ENCODE measurements at regions not wholly inside any gene's neighbourhood (a gene's known extent, or its start where the extent isn't known, plus 50 kb on each side); places are given as distances from the start of the nearest gene placed in this dataset.
"Not testable (repeated sequence)": the region's sequence is repeated elsewhere in the genome, so short reads cannot be mapped to it uniquely, and the experiment has no call there.

GRCh38 chr11:39341461-39341860, 2118.0 kb downstream of the LRRC4C start:
- Histone ChIP-seq H3K79me2 (ENCODE audit: control insufficient read depth, insufficient read depth, low read length) (no peaks in the 10 kb centered on the region), H3K9me3 (replicated peaks; ENCODE audit: control insufficient read depth, insufficient read depth, low read length) (no peaks in the 10 kb centered on the region; the same call in 2 of the 3 replicates), H3K4me2 (ENCODE audit: control insufficient read depth, insufficient read depth) (no peak overlapping the region), H3K9ac (ENCODE audit: control insufficient read depth, insufficient read depth, low read length) (no peak overlapping the region), H3K27ac (ENCODE audit: control insufficient read depth, insufficient read depth) (no peak overlapping the region), H2AFZ (ENCODE audit: control insufficient read depth, low read depth, low read length) (no peak overlapping the region), H3K4me3 (no peak overlapping the region), H3K27me3 (replicated peaks in 1 of 2; ENCODE audit: control insufficient read depth in 2 of 2, insufficient read depth in 2 of 2, low read length in 1 of 2) (no peaks in the 10 kb centered on the region), H3K36me3 (ENCODE audit: control insufficient read depth in 2 of 2, insufficient read depth in 2 of 2, low read length in 1 of 2) (no peaks in the 10 kb centered on the region), H4K20me1 (ENCODE audit: control insufficient read depth, insufficient read depth) (no peaks in the 10 kb centered on the region), H3K4me1 (ENCODE audit: control insufficient read depth, insufficient read depth, low read length) (no peaks in the 10 kb centered on the region)
- no peak for TF ChIP-seq MTA3 (IDR thresholded peaks at IDR 0.05; ENCODE audit: borderline replicate concordance, low read length)
- no peak for DNase-seq (ENCODE audit: low read depth, low spot score)
- WGBS (ENCODE audit: insufficient coverage, insufficient replicate concordance, low lambda C conversion rate, missing lambda C conversion rate) = 66% methylated on average over 4 of the region's 4 CpGs
- no peak for FAIRE-seq
- in situ Hi-C loops (cut with MboI) (no loop called here), intact Hi-C loops (cut with micrococcal nuclease; ENCODE audit: unreplicated experiment) (no loop called here)
- no peak for ATAC-seq
- no TSS peak for BruUV-seq (replicated peaks)
- ChIA-PET CTCF (no interaction called here), SMC1A (ENCODE audit: uncharacterized antibody, unreplicated experiment) (no interaction called here), POLR2A (no interaction called here), RAD21 (ENCODE audit: unreplicated experiment) (no interaction called here)

- RAD21 ChIA-PET (ENCODE audit: unreplicated experiment); DNase-seq (ENCODE audit: low read depth, low spot score); in situ Hi-C loops (cut with MboI); H3K27ac ChIP-seq (ENCODE audit: control insufficient read depth, insufficient read depth); H2AFZ ChIP-seq (ENCODE audit: control insufficient read depth, low read depth, low read length); CTCF ChIA-PET; H3K4me1 ChIP-seq (ENCODE audit: control insufficient read depth, insufficient read depth, low read length); intact Hi-C loops (cut with micrococcal nuclease; ENCODE audit: unreplicated experiment); H3K4me3 ChIP-seq; BruUV-seq (replicated peaks); ATAC-seq; POLR2A ChIA-PET; FAIRE-seq; H3K79me2 ChIP-seq (ENCODE audit: control insufficient read depth, insufficient read depth, low read length); H3K36me3 ChIP-seq (ENCODE audit: control insufficient read depth in 2 of 2, insufficient read depth in 2 of 2, low read length in 1 of 2); H3K9ac ChIP-seq (ENCODE audit: control insufficient read depth, insufficient read depth, low read length); H3K4me2 ChIP-seq (ENCODE audit: control insufficient read depth, insufficient read depth); H4K20me1 ChIP-seq (ENCODE audit: control insufficient read depth, insufficient read depth); H3K9me3 ChIP-seq (replicated peaks; ENCODE audit: control insufficient read depth, insufficient read depth, low read length); H3K27me3 ChIP-seq (replicated peaks in 1 of 2; ENCODE audit: control insufficient read depth in 2 of 2, insufficient read depth in 2 of 2, low read length in 1 of 2); SMC1A ChIA-PET (ENCODE audit: uncharacterized antibody, unreplicated experiment): not testable (repeated sequence)
- WGBS (ENCODE audit: insufficient coverage, insufficient replicate concordance, low lambda C conversion rate, missing lambda C conversion rate) = 57% methylated on average over 21 of the region's 21 CpGs
Observed at GRCh38 chr11:39333006-39333405, 2126.4 kb downstream of the LRRC4C start.

DNA sequence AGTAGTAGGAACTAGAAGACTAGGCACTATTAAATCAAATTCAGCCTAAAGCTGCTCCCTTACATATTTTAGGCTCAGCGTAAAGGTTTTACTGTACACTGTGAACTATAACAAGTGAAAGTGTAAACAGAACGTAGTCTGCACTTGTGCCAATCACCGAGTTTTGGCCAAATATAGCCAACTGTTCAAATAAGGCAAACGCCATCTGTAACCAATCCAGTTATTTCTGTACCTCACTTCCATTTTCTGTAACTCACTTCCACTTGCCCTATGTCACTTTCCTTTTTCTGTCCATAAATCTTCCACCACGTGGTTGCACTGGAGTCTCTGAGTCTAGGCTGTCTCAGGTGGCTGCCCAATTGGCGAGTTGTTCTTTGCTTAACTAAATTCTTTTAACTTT, 2132.2 kb downstream of the LRRC4C start:
- DNase-seq (ENCODE audit: low read depth, low spot score) = no peak
- Histone ChIP-seq H3K4me1 (ENCODE audit: control insufficient read depth, insufficient read depth, low read length) (no peaks in the 10 kb centered on the region), H3K36me3 (ENCODE audit: control insufficient read depth in 2 of 2, insufficient read depth in 2 of 2, low read length in 1 of 2) (no peaks in the 10 kb centered on the region), H4K20me1 (ENCODE audit: control insufficient read depth, insufficient read depth) (no peaks in the 10 kb centered on the region), H3K9ac (ENCODE audit: control insufficient read depth, insufficient read depth, low read length) (no peak overlapping the region), H3K27ac (ENCODE audit: control insufficient read depth, insufficient read depth) (no peak overlapping the region), H2AFZ (ENCODE audit: control insufficient read depth, low read depth, low read length) (no peak overlapping the region), H3K27me3 (replicated peaks in 1 of 2; ENCODE audit: control insufficient read depth in 2 of 2, insufficient read depth in 2 of 2, low read length in 1 of 2) (no peaks in the 10 kb centered on the region), H3K79me2 (ENCODE audit: control insufficient read depth, insufficient read depth, low read length) (no peaks in the 10 kb centered on the region), H3K4me3 (no peak overlapping the region), H3K9me3 (replicated peaks; ENCODE audit: control insufficient read depth, insufficient read depth, low read length) (no peaks in the 10 kb centered on the region), H3K4me2 (ENCODE audit: control insufficient read depth, insufficient read depth) (no peak overlapping the region)
- ATAC-seq = no peak
- ChIA-PET SMC1A (ENCODE audit: uncharacterized antibody, unreplicated experiment) (no interaction called here), POLR2A (no interaction called here), CTCF (no interaction called here), RAD21 (ENCODE audit: unreplicated experiment) (no interaction called here)
- no TSS peak for BruUV-seq (replicated peaks)
- 20% methylated on average over 6 of the region's 6 CpGs for WGBS (ENCODE audit: insufficient coverage, insufficient replicate concordance, low lambda C conversion rate, missing lambda C conversion rate)
- intact Hi-C loops (cut with micrococcal nuclease; ENCODE audit: unreplicated experiment) (no loop called here), in situ Hi-C loops (cut with MboI) (no loop called here)
- FAIRE-seq = no peak
- TF ChIP-seq CBX3 (IDR thresholded peaks at IDR 0.05; ENCODE audit: borderline replicate concordance, low read depth) (no peak), NFIC (IDR thresholded peaks at IDR 0.05; ENCODE audit: low read depth, low read length) (no peak), BCLAF1 (IDR thresholded peaks at IDR 0.05) (no peak)
- TF ChIP-seq, protein P1, sequence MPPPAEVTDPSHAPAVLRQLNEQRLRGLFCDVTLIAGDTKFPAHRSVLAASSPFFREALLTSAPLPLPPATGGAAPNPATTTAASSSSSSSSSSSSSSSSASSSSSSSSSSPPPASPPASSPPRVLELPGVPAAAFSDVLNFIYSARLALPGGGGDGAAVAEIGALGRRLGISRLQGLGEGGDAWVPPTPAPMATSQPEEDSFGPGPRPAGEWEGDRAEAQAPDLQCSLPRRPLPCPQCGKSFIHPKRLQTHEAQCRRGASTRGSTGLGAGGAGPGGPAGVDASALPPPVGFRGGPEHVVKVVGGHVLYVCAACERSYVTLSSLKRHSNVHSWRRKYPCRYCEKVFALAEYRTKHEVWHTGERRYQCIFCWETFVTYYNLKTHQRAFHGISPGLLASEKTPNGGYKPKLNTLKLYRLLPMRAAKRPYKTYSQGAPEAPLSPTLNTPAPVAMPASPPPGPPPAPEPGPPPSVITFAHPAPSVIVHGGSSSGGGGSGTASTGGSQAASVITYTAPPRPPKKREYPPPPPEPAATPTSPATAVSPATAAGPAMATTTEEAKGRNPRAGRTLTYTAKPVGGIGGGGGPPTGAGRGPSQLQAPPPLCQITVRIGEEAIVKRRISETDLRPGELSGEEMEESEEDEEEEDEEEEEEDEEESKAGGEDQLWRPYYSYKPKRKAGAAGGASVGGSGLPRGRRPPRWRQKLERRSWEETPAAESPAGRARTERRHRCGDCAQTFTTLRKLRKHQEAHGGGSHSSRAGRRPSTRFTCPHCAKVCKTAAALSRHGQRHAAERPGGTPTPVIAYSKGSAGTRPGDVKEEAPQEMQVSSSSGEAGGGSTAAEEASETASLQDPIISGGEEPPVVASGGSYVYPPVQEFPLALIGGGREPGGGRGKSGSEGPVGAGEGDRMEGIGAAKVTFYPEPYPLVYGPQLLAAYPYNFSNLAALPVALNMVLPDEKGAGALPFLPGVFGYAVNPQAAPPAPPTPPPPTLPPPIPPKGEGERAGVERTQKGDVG (CRISPR knock-in tag; IDR thresholded peaks at IDR 0.05) = no peak

Data from GM12878 (cell line).